ENCODE measurements at regions not wholly inside any gene's neighbourhood (a gene's known extent, or its start where the extent isn't known, plus 50 kb on each side); places are given as distances from the start of the nearest gene placed in this dataset.

DNA sequence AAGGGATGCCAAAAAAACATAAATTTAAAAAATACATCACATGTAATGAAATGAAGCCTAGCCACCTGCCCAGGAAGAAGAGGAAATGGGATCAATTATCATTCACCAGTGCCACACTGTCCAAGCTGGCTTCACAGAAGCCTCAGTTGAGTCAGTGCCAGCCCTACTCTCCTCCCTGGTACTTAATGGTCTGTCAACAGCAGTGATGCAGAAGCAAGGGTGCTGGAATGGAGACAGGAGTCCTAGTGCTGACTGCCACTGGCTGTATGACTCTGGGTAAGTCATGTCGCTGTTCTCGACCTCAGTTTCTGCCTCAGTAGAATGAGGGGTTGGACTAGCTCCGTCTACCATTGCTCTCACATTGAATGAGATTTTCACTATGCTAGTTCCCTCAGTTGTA, 78.5 kb upstream of the LARS2 start:
- ChIA-PET POLR2A (no interaction called here), CTCF (interaction anchor here (0.9 kb wide), 1 partner anchor 16 kb away, joined by 3 read pairs; no protein-coding TSS in a partner anchor)
- H3K9me3 ChIP-seq (ENCODE audit: control extremely low read depth in 1 of 5, control insufficient read depth in 4 of 5, insufficient read depth in 2 of 5, low read depth in 1 of 5, low read length in 4 of 5), result peaks cover 0 to 6% (median 0%) of the 10 kb centered on the region in 5 experiments
- H3K27me3 ChIP-seq (replicated peaks in 2 of 5; ENCODE audit: control insufficient read depth in 4 of 5, insufficient read depth in 5 of 5, low read length in 4 of 5), result peaks cover 0 to 10% (median 5%) of the 10 kb centered on the region in 5 experiments
- H3K4me3 ChIP-seq (ENCODE audit: control insufficient read depth in 1 of 7, extremely low read depth in 1 of 7, insufficient read depth in 4 of 7, low read depth in 2 of 7, low read length in 6 of 7), result no peak overlapping the region
- H3K36me3 ChIP-seq (ENCODE audit: control insufficient read depth in 4 of 4, insufficient read depth in 4 of 4, low read length in 3 of 4), result no peaks in the 10 kb centered on the region
- WGBS (ENCODE audit: insufficient coverage), result 97% methylated on average over 3 of the region's 3 CpGs
- DNase-seq, result no peak
- no peaks in the 10 kb centered on the region for H3K4me1 ChIP-seq (ENCODE audit: control extremely low read depth in 1 of 4, control insufficient read depth in 4 of 4, insufficient read depth in 4 of 4, low read length in 3 of 4)
- no peak overlapping the region for H3K27ac ChIP-seq (ENCODE audit: insufficient read depth in 1 of 2, low read depth in 1 of 2, low read length in 2 of 2, poor library complexity in 1 of 2, severe bottlenecking in 2 of 2)

DNA sequence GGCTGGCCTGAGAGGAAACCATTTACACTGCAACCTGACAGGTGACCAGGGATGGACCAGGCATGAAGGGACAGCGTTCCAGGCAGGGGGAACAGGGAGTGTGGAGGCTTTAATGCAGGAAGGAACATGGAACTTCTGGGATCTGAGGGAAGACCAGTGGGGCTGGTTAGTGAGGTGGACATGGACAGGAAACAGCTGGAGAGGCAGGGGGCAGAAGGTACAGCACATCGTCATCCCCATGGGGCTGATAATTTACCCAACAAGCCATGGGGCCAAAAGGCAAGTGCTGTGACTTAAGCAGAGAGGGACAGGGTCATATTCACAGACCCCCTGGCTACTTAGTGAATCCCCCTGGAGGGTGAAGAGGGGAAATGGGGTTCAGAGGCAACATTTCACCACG, 77.0 kb upstream of the LARS2 start:
- Histone ChIP-seq H3K27me3 (replicated peaks in 2 of 5; ENCODE audit: control insufficient read depth in 4 of 5, insufficient read depth in 5 of 5, low read length in 4 of 5) (peaks cover 0 to 9% (median 6%) of the 10 kb centered on the region in 5 experiments), H3K9me3 (ENCODE audit: control extremely low read depth in 1 of 5, control insufficient read depth in 4 of 5, insufficient read depth in 2 of 5, low read depth in 1 of 5, low read length in 4 of 5) (peaks cover 0 to 6% (median 1%) of the 10 kb centered on the region in 5 experiments), H3K4me1 (ENCODE audit: control extremely low read depth in 1 of 4, control insufficient read depth in 4 of 4, insufficient read depth in 4 of 4, low read length in 3 of 4) (no peaks in the 10 kb centered on the region), H3K4me3 (ENCODE audit: control insufficient read depth in 1 of 7, extremely low read depth in 1 of 7, insufficient read depth in 4 of 7, low read depth in 2 of 7, low read length in 6 of 7) (no peak overlapping the region), H3K27ac (ENCODE audit: insufficient read depth in 1 of 2, low read depth in 1 of 2, low read length in 2 of 2, poor library complexity in 1 of 2, severe bottlenecking in 2 of 2) (no peak overlapping the region), H3K36me3 (ENCODE audit: control insufficient read depth in 4 of 4, insufficient read depth in 4 of 4, low read length in 3 of 4) (no peaks in the 10 kb centered on the region)
- DNase-seq, result no peak
- POLR2A ChIA-PET, result no interaction called here
- WGBS (ENCODE audit: insufficient coverage), result 59% methylated on average over 3 of the region's 3 CpGs
- CTCF ChIA-PET, result no interaction called here

DNA sequence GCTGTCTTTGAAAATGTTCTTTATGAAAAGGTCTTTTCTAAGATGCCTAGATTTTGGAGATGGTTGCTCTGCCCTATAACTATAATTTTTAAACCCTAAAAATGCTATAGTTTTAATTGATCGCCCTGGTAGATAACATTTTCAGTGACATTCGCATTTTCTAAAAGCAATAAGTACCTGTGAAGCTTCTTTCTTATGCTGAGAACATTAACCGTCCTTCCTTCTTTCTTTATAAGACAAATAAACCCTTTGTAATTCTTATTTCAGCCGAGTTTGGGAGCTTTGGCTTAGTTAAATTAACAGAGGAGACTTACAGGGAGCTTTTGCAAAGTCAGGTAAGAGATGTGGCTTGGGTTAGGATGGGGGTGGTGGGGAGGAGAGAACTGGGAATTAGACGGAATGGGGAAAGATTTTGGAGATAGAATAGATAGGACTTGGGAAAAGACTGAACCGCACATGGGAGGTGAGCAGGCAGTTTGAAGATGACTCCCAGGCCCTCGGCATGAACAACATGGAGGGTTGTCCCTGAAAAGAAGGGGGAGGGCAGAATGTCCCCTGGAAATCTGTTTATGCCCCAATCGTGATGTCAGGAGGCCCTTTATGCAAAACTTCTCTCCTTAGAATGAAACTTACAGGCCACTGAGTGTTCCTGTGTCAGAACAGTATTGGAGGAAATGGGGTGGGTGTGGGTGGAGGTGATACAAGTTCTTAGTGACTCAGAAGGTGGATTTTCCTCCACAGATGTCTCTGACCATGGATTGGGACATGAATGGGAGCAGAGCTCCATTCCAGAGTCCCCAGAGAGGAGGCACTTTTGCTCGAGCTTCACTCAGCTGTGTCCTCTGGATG, 76.2 kb upstream of the LARS2 start:
- no peak overlapping the region for H3K27ac ChIP-seq (ENCODE audit: insufficient read depth in 1 of 2, low read depth in 1 of 2, low read length in 2 of 2, poor library complexity in 1 of 2, severe bottlenecking in 2 of 2)
- peaks cover 0 to 9% (median 6%) of the 10 kb centered on the region in 5 experiments for H3K27me3 ChIP-seq (replicated peaks in 2 of 5; ENCODE audit: control insufficient read depth in 4 of 5, insufficient read depth in 5 of 5, low read length in 4 of 5)
- no peaks in the 10 kb centered on the region for H3K4me1 ChIP-seq (ENCODE audit: control extremely low read depth in 1 of 4, control insufficient read depth in 4 of 4, insufficient read depth in 4 of 4, low read length in 3 of 4)
- WGBS (ENCODE audit: insufficient coverage), result 59% methylated on average over 4 of the region's 9 CpGs
- POLR2A ChIA-PET, result no interaction called here
- CTCF ChIA-PET, result no interaction called here
- no peak for DNase-seq
- peaks cover 0 to 6% (median 1%) of the 10 kb centered on the region in 5 experiments for H3K9me3 ChIP-seq (ENCODE audit: control extremely low read depth in 1 of 5, control insufficient read depth in 4 of 5, insufficient read depth in 2 of 5, low read depth in 1 of 5, low read length in 4 of 5)
- no peak overlapping the region for H3K4me3 ChIP-seq (ENCODE audit: control insufficient read depth in 1 of 7, extremely low read depth in 1 of 7, insufficient read depth in 4 of 7, low read depth in 2 of 7, low read length in 6 of 7)
- no peaks in the 10 kb centered on the region for H3K36me3 ChIP-seq (ENCODE audit: control insufficient read depth in 4 of 4, insufficient read depth in 4 of 4, low read length in 3 of 4)

DNA sequence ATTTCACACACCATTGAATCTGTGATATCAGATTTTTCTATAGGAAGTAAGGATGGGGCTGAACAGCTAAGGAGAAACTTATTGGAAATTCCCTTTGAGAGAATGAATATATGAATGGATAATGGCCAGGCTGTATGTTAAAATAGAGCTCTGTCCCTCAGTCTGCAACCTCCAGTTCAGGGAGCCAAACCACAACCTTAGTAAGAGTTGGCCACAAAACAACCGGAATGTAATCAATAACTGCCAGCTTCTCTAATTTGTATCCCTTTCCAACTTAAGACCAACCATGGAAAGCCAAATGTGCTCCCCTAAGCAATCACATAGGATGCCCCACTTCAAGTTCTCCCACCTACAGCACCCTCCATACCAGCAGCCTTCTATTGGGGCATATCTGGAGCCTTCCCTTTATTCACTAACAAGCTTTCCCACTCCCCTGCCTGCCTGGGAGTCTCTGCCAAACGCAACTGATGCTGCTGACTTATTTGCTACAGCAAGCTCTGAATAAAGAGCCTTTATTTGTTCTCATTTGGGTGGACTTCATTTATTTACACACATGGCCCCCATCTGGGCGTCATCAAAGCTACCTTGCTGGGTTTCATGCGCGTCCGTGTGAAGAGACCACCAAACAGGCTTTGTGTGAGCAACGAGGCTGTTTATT, 75.4 kb upstream of the LARS2 start:
- CTCF ChIA-PET, result no interaction called here
- H3K4me1 ChIP-seq (ENCODE audit: control extremely low read depth in 1 of 4, control insufficient read depth in 4 of 4, insufficient read depth in 4 of 4, low read length in 3 of 4), result no peaks in the 10 kb centered on the region
- POLR2A ChIA-PET, result no interaction called here

DNA sequence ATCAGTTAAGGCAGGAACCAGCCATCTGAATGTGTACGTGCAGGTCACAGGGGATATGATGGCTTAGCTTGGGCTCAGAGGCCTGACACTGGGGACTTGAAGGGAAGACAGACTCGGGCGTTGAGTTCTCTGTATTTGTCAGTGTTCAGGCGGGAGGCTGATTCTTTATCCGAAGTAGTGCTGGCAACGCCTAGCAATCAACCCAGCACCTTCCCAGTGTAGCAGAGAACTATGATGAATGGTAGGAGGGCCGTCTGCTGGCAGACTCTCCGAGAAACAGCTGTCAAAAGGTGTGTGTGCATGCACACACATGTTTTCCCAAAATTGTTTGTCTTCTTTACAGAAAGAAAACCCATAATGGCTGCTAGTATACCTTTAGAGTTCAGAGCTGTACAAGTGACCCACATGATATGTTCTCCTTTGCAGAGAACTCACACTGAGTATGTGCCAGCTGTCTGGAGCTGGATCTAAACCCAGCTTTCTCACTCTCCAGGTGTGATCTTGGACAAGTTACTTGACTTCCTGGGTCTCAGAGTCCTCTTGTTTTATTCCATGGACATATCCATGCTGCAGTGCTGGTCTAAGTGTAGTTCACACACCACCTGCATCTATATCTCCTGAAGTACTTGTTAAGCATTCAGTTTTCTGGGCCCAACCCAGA, 74.5 kb upstream of the LARS2 start:
- CTCF ChIA-PET, result no interaction called here

More for the DNA sequence above, 75.4 kb upstream of the LARS2 start:
- no peak for DNase-seq
- Histone ChIP-seq H3K27ac (ENCODE audit: insufficient read depth in 1 of 2, low read depth in 1 of 2, low read length in 2 of 2, poor library complexity in 1 of 2, severe bottlenecking in 2 of 2) (no peak overlapping the region), H3K9me3 (ENCODE audit: control extremely low read depth in 1 of 5, control insufficient read depth in 4 of 5, insufficient read depth in 2 of 5, low read depth in 1 of 5, low read length in 4 of 5) (peaks cover 0 to 4% (median 1%) of the 10 kb centered on the region in 5 experiments), H3K4me3 (ENCODE audit: control insufficient read depth in 1 of 7, extremely low read depth in 1 of 7, insufficient read depth in 4 of 7, low read depth in 2 of 7, low read length in 6 of 7) (no peak overlapping the region), H3K36me3 (ENCODE audit: control insufficient read depth in 4 of 4, insufficient read depth in 4 of 4, low read length in 3 of 4) (no peaks in the 10 kb centered on the region), H3K27me3 (replicated peaks in 2 of 5; ENCODE audit: control insufficient read depth in 4 of 5, insufficient read depth in 5 of 5, low read length in 4 of 5) (peaks cover 0 to 9% (median 6%) of the 10 kb centered on the region in 5 experiments)
- 86% methylated on average over 6 of the region's 7 CpGs for WGBS (ENCODE audit: insufficient coverage)

DNA sequence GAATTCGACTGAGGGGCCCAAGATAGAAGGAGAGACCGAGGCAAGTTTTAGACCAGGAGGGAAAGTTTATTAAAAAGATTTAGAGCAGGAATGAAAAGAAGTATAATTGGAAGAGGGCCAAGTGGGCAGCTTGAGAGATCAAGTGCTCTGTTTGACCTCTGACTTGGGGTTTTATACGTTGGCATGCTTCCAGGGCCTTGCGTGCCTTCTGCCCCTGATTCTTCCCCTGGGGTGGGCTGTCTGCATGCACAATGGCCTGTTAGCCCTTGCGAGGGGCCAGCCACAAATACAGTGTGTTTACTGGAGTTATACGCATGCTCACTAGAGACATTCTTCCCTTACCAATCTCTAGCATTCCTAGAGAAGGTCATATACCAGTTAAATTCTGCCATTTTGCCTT, 70.7 kb upstream of the LARS2 start:
- 100% methylated on average over 3 of the region's 6 CpGs for WGBS (ENCODE audit: insufficient coverage)
- no peak for DNase-seq
- CTCF ChIA-PET, result no interaction called here

More for the DNA sequence above, 74.5 kb upstream of the LARS2 start:
- H3K36me3 ChIP-seq (ENCODE audit: control insufficient read depth in 4 of 4, insufficient read depth in 4 of 4, low read length in 3 of 4), result no peaks in the 10 kb centered on the region
- no peak overlapping the region for H3K4me3 ChIP-seq (ENCODE audit: control insufficient read depth in 1 of 7, extremely low read depth in 1 of 7, insufficient read depth in 4 of 7, low read depth in 2 of 7, low read length in 6 of 7)
- DNase-seq, result no peak
- H3K27ac ChIP-seq (ENCODE audit: insufficient read depth in 1 of 2, low read depth in 1 of 2, low read length in 2 of 2, poor library complexity in 1 of 2, severe bottlenecking in 2 of 2), result no peak overlapping the region
- H3K9me3 ChIP-seq (ENCODE audit: control extremely low read depth in 1 of 5, control insufficient read depth in 4 of 5, insufficient read depth in 2 of 5, low read depth in 1 of 5, low read length in 4 of 5), result peaks cover 0 to 4% (median 1%) of the 10 kb centered on the region in 5 experiments
- H3K4me1 ChIP-seq (ENCODE audit: control extremely low read depth in 1 of 4, control insufficient read depth in 4 of 4, insufficient read depth in 4 of 4, low read length in 3 of 4), result no peaks in the 10 kb centered on the region
- peaks cover 0 to 9% (median 6%) of the 10 kb centered on the region in 5 experiments for H3K27me3 ChIP-seq (replicated peaks in 2 of 5; ENCODE audit: control insufficient read depth in 4 of 5, insufficient read depth in 5 of 5, low read length in 4 of 5)
- POLR2A ChIA-PET, result no interaction called here
- 95% methylated on average over 7 of the region's 8 CpGs for WGBS (ENCODE audit: insufficient coverage)

More for the DNA sequence above, 70.7 kb upstream of the LARS2 start:
- Histone ChIP-seq H3K36me3 (ENCODE audit: control insufficient read depth in 4 of 4, insufficient read depth in 4 of 4, low read length in 3 of 4) (no peaks in the 10 kb centered on the region), H3K27ac (ENCODE audit: insufficient read depth in 1 of 2, low read depth in 1 of 2, low read length in 2 of 2, poor library complexity in 1 of 2, severe bottlenecking in 2 of 2) (no peak overlapping the region), H3K27me3 (replicated peaks in 2 of 5; ENCODE audit: control insufficient read depth in 4 of 5, insufficient read depth in 5 of 5, low read length in 4 of 5) (peaks cover 0 to 2% (median 0%) of the 10 kb centered on the region in 5 experiments), H3K4me1 (ENCODE audit: control extremely low read depth in 1 of 4, control insufficient read depth in 4 of 4, insufficient read depth in 4 of 4, low read length in 3 of 4) (no peaks in the 10 kb centered on the region), H3K9me3 (ENCODE audit: control extremely low read depth in 1 of 5, control insufficient read depth in 4 of 5, insufficient read depth in 2 of 5, low read depth in 1 of 5, low read length in 4 of 5) (peaks cover 0 to 4% (median 0%) of the 10 kb centered on the region in 5 experiments), H3K4me3 (ENCODE audit: control insufficient read depth in 1 of 7, extremely low read depth in 1 of 7, insufficient read depth in 4 of 7, low read depth in 2 of 7, low read length in 6 of 7) (no peak overlapping the region)
- POLR2A ChIA-PET, result no interaction called here

Measured in common myeloid progenitor, CD34-positive (primary cell).